GM12873 (cell line): ENCODE measurements at regions not wholly inside any gene's neighbourhood (a gene's known extent, or its start where the extent isn't known, plus 50 kb on each side); places are given as distances from the start of the nearest gene placed in this dataset.

ENCODE experiments used
- CTCF ChIP-seq: IDR thresholded peaks from 2 replicates; pipeline ENCODE4 v1.5.1; 2012; ENCODE audit warnings: low read depth, mild to moderate bottlenecking, moderate library complexity, low read length, control low read depth; ENCODE audit not compliant: insufficient read depth; ENCODE audit errors: missing control alignments

GRCh38 chr2:18159896-18160295 lies 281.4 kb downstream of the KCNS3 start:
- TF ChIP-seq CTCF = no peak

GRCh38 chr2:18156421-18156820 lies 278.0 kb downstream of the KCNS3 start:
- TF ChIP-seq CTCF = no peak

GRCh38 chr2:18156002-18156401 lies 277.5 kb downstream of the KCNS3 start:
- TF ChIP-seq CTCF = no peak

GRCh38 chr2:18154812-18155211 lies 276.3 kb downstream of the KCNS3 start:
- TF ChIP-seq CTCF = no peak

GRCh38 chr2:18154259-18154658 lies 275.8 kb downstream of the KCNS3 start:
- no peak for TF ChIP-seq CTCF

GRCh38 chr2:18153741-18154140 lies 275.3 kb downstream of the KCNS3 start:
- TF ChIP-seq CTCF = no peak

GRCh38 chr2:18151237-18151636 lies 272.8 kb downstream of the KCNS3 start:
- TF ChIP-seq CTCF = no peak
